ENCODE measurements at regions not wholly inside any gene's neighbourhood (a gene's known extent, or its start where the extent isn't known, plus 50 kb on each side); places are given as distances from the start of the nearest gene placed in this dataset.

- no peak for DNase-seq
Observed at GRCh38 chr13:104416973-104417372, 1350.8 kb upstream of the SLC10A2 start.

- peak; percentile 54 for DNase-seq
Observed at GRCh38 chr13:104414771-104415170, 1348.6 kb upstream of the SLC10A2 start.

- no peak for DNase-seq
Observed at GRCh38 chr13:104414181-104414580, 1348.0 kb upstream of the SLC10A2 start.

GRCh38 chr13:104411141-104411765 lies 1345.0 kb upstream of the SLC10A2 start:
- DNase-seq = no peak

GRCh38 chr13:104408733-104409132 lies 1342.5 kb upstream of the SLC10A2 start:
- DNase-seq = no peak

GRCh38 chr13:104404325-104404724 lies 1338.1 kb upstream of the SLC10A2 start:
- DNase-seq = no peak

- no peak for DNase-seq
Observed at GRCh38 chr13:104389691-104390090, 1323.5 kb upstream of the SLC10A2 start.

GRCh38 chr13:104387510-104387909 lies 1321.3 kb upstream of the SLC10A2 start:
- no peak for DNase-seq

- no peak for DNase-seq
Observed at GRCh38 chr13:104385404-104385803, 1319.2 kb upstream of the SLC10A2 start.

GRCh38 chr13:104382951-104383350 lies 1316.7 kb upstream of the SLC10A2 start:
- DNase-seq = no peak

- no peak for DNase-seq
Observed at GRCh38 chr13:104376588-104376987, 1310.4 kb upstream of the SLC10A2 start.

- DNase-seq = no peak
Observed at GRCh38 chr13:104375614-104376013, 1309.4 kb upstream of the SLC10A2 start.

- DNase-seq = no peak
Observed at GRCh38 chr13:104372095-104372655, 1306.0 kb upstream of the SLC10A2 start.

GRCh38 chr13:104365430-104365829 lies 1299.2 kb upstream of the SLC10A2 start:
- DNase-seq = no peak

GRCh38 chr13:104357672-104358354 lies 1291.6 kb upstream of the SLC10A2 start:
- DNase-seq = no peak

- DNase-seq = no peak
Observed at GRCh38 chr13:104357174-104357573, 1291.0 kb upstream of the SLC10A2 start.

- DNase-seq = no peak
Observed at GRCh38 chr13:104355041-104355670, 1288.9 kb upstream of the SLC10A2 start.

- DNase-seq = no peak
Observed at GRCh38 chr13:104327211-104327610, 1261.0 kb upstream of the SLC10A2 start.

- no peak for DNase-seq
Observed at GRCh38 chr13:104326523-104326922, 1260.3 kb upstream of the SLC10A2 start.

- DNase-seq = no peak
Observed at GRCh38 chr13:104321756-104322155, 1255.5 kb upstream of the SLC10A2 start.

- no peak for DNase-seq
Observed at GRCh38 chr13:104320446-104320845, 1254.2 kb upstream of the SLC10A2 start.

GRCh38 chr13:104318121-104318520 lies 1251.9 kb upstream of the SLC10A2 start:
- DNase-seq = peak; percentile 25

GRCh38 chr13:104315606-104316005 lies 1249.4 kb upstream of the SLC10A2 start:
- no peak for DNase-seq

Measured in DMS53 (cell line).